Left lung (tissue), 4 donors: ENCODE measurements at regions not wholly inside any gene's neighbourhood (a gene's known extent, or its start where the extent isn't known, plus 50 kb on each side); places are given as distances from the start of the nearest gene placed in this dataset.

Experiments
- ATAC-seq: fragments of 200-7000 bp; cut with Tn5 transposase; one replicate; pipeline ENCODE4 v1.9.1; 2020; ENCODE audit warnings: moderate library complexity
- DNase-seq, 4 donors: peaks; one replicate each; pipeline ENCODE4 v3.0.0-alpha.2; 2013 to 2020
- H3K27ac ChIP-seq, 2 donors: fragments of 200-600 bp; sonication (generic) in 1 of 2; one replicate each; pipeline versions ENCODE4 v1.5.0 to v1.8.0; 2020 to 2021
- H3K27me3 ChIP-seq, 2 donors: fragments of 200-600 bp; sonication (generic) in 1 of 2; one replicate each; pipeline versions ENCODE4 v1.5.0 to v1.8.0; 2020 to 2021
- H3K36me3 ChIP-seq, 2 donors: fragments of 200-600 bp; sonication (generic) in 1 of 2; one replicate each; pipeline versions ENCODE4 v1.5.0 to v1.8.0; 2020 to 2021
- H3K4me1 ChIP-seq, 2 donors: fragments of 200-600 bp; one replicate each; pipeline ENCODE4 v1.8.0; 2021
- H3K4me3 ChIP-seq, 2 donors: fragments of 200-600 bp; sonication (generic) in 1 of 2; one replicate each; pipeline versions ENCODE4 v1.5.0 to v1.8.0; 2020 to 2021; ENCODE audit warnings: mild to moderate bottlenecking in 1 of 2
- H3K9me3 ChIP-seq, 2 donors: fragments of 200-600 bp; sonication (generic) in 1 of 2; one replicate each; pipeline versions ENCODE4 v1.5.0 to v1.8.0; 2020 to 2021
- intact Hi-C, 2 donors: fragments of 100-400 bp; cut with DNase I; formaldehyde crosslinking; loops; one replicate each; pipeline versions ENCODE4 v1.11.2 to v1.14.2; 2022
- TF ChIP-seq, protein P1 (sequence below), 2 donors: fragments of 200-600 bp; sonication (generic) in 1 of 2; IDR thresholded peaks; one replicate each; pipeline versions ENCODE4 v1.5.0 to v1.8.0; 2021; ENCODE audit warnings: antibody characterized with exemption in 2 of 2
- donor health status: DM: no; HTN: yes; CAD: no.
- donor health status: DM: no; HTN: no; CAD: no.

GRCh38 chr2:15753811-15754702 is 162.4 kb downstream of the DDX1 start:
- Histone ChIP-seq H3K9me3 (no peaks in the 10 kb centered on the region), H3K4me3 (no peak overlapping the region), H3K4me1 (no peaks in the 10 kb centered on the region), H3K27ac (no peak overlapping the region), H3K36me3 (no peaks in the 10 kb centered on the region), H3K27me3 (no peaks in the 10 kb centered on the region)
- intact Hi-C loops, result no loop called here
- ATAC-seq, result no peak
- no peak for DNase-seq
- TF ChIP-seq, protein P1, sequence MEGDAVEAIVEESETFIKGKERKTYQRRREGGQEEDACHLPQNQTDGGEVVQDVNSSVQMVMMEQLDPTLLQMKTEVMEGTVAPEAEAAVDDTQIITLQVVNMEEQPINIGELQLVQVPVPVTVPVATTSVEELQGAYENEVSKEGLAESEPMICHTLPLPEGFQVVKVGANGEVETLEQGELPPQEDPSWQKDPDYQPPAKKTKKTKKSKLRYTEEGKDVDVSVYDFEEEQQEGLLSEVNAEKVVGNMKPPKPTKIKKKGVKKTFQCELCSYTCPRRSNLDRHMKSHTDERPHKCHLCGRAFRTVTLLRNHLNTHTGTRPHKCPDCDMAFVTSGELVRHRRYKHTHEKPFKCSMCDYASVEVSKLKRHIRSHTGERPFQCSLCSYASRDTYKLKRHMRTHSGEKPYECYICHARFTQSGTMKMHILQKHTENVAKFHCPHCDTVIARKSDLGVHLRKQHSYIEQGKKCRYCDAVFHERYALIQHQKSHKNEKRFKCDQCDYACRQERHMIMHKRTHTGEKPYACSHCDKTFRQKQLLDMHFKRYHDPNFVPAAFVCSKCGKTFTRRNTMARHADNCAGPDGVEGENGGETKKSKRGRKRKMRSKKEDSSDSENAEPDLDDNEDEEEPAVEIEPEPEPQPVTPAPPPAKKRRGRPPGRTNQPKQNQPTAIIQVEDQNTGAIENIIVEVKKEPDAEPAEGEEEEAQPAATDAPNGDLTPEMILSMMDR (IDR thresholded peaks at IDR 0.05), result no peak

GRCh38 chr2:15754703-15755099 is 163.0 kb downstream of the DDX1 start:
- TF ChIP-seq, protein P1 (IDR thresholded peaks at IDR 0.05), result no peak
- Histone ChIP-seq H3K27ac (no peak overlapping the region), H3K36me3 (no peaks in the 10 kb centered on the region), H3K4me1 (no peaks in the 10 kb centered on the region), H3K4me3 (no peak overlapping the region), H3K27me3 (no peaks in the 10 kb centered on the region), H3K9me3 (no peaks in the 10 kb centered on the region)
- no peak for ATAC-seq
- no peak for DNase-seq
- intact Hi-C loops, result no loop called here

DNA sequence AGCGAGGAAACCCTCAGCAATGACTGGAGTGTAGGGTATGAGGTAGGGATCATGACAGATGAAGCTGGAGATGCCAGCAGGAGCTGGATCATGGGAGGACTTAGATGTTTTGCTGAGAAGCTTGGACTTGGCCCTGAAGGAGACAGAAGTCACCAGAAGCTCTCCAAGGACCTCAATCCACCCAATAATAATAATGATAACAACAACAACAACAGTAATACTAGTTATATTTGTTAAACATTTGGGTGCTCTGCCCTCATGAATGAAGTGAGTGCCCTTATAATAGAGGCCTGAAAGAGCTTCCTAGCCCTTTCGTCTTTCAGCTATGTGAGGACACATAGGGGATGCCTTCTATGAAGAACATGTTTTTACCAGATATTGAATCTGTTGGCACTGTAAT is 163.9 kb downstream of the DDX1 start:
- Histone ChIP-seq H3K4me3 (no peak overlapping the region), H3K36me3 (no peaks in the 10 kb centered on the region), H3K9me3 (no peaks in the 10 kb centered on the region), H3K27ac (no peak overlapping the region), H3K27me3 (no peaks in the 10 kb centered on the region), H3K4me1 (no peaks in the 10 kb centered on the region)
- ATAC-seq (no peak), DNase-seq (no peak)
- TF ChIP-seq, protein P1 (IDR thresholded peaks at IDR 0.05), result no peak
- intact Hi-C loops, result no loop called here

GRCh38 chr2:15756011-15756550 is 164.4 kb downstream of the DDX1 start:
- ATAC-seq, result no peak
- Histone ChIP-seq H3K4me1 (no peaks in the 10 kb centered on the region), H3K4me3 (no peak overlapping the region), H3K27me3 (no peaks in the 10 kb centered on the region), H3K9me3 (no peaks in the 10 kb centered on the region), H3K36me3 (no peaks in the 10 kb centered on the region), H3K27ac (no peak overlapping the region)
- DNase-seq, result no peak
- TF ChIP-seq, protein P1 (IDR thresholded peaks at IDR 0.05), result no peak
- intact Hi-C loops, result no loop called here
